Fibroblast of lung (primary cell): ENCODE measurements at regions not wholly inside any gene's neighbourhood (a gene's known extent, or its start where the extent isn't known, plus 50 kb on each side); places are given as distances from the start of the nearest gene placed in this dataset.

Source experiments
- DNase-seq, 2 donors: peaks; one replicate each; pipeline versions ENCODE4 v3.0.0 to v3.0.0-alpha.2; 2010; ENCODE audit warnings: low read depth in 2 of 2
- H2AFZ ChIP-seq: 2 replicates; pipeline ENCODE4 v1.5.1; 2012; ENCODE audit warnings: low read length, control low read depth, inconsistent platforms
- H3K27ac ChIP-seq: 2 replicates; pipeline ENCODE4 v1.5.1; 2011; ENCODE audit warnings: low read length, control low read depth; ENCODE audit not compliant: insufficient read depth
- H3K27me3 ChIP-seq: 2 replicates; pipeline ENCODE4 v1.5.1; 2011; ENCODE audit warnings: mild to moderate bottlenecking, low read length; ENCODE audit not compliant: control insufficient read depth, insufficient read depth
- H3K36me3 ChIP-seq: 2 replicates; pipeline ENCODE4 v1.5.1; 2011; ENCODE audit warnings: low read length; ENCODE audit not compliant: control insufficient read depth, insufficient read depth
- H3K4me1 ChIP-seq: 2 replicates; pipeline ENCODE4 v1.5.1; 2011; ENCODE audit warnings: low read length; ENCODE audit not compliant: control insufficient read depth, insufficient read depth; ENCODE audit errors: extremely low read depth
- H3K4me2 ChIP-seq: 2 replicates; pipeline ENCODE4 v1.5.1; 2011; ENCODE audit warnings: low read length, control low read depth; ENCODE audit not compliant: insufficient read depth; ENCODE audit errors: extremely low read depth
- H3K4me3 ChIP-seq, 4 experiments: fragments of 200-600 bp in 1 of 4; sonication (generic) in 1 of 4; replicated peaks in 1 of 4; 2 replicates each; pipeline ENCODE4 v1.5.1; 2011 to 2016; ENCODE audit warnings: low read length in 4 of 4, low read depth in 3 of 4, mild to moderate bottlenecking in 3 of 4, control low read depth in 2 of 4, inconsistent platforms in 1 of 4, mixed read lengths in 1 of 4; ENCODE audit not compliant: insufficient read depth in 1 of 4; ENCODE audit errors: control extremely low read depth in 1 of 4
- H3K79me2 ChIP-seq: 2 replicates; pipeline ENCODE4 v1.5.1; 2012; ENCODE audit warnings: mild to moderate bottlenecking, low read length, inconsistent platforms; ENCODE audit not compliant: control insufficient read depth, insufficient read depth
- H3K9ac ChIP-seq: 2 replicates; pipeline ENCODE4 v1.5.1; 2011; ENCODE audit warnings: mild to moderate bottlenecking, low read length, control low read depth; ENCODE audit not compliant: insufficient read depth
- H3K9me3 ChIP-seq: 2 replicates; pipeline ENCODE4 v1.5.1; 2012; ENCODE audit warnings: low read depth, low read length; ENCODE audit not compliant: control insufficient read depth, insufficient read depth
- H4K20me1 ChIP-seq: 2 replicates; pipeline ENCODE4 v1.5.1; 2011; ENCODE audit warnings: low read length; ENCODE audit not compliant: control insufficient read depth, insufficient read depth; ENCODE audit errors: extremely low read depth
- CTCF ChIP-seq, 2 donors: IDR thresholded peaks in 1 of 2; conservative IDR thresholded peaks in 1 of 2; 1 replicate in 1 of 2; 2 replicates in 1 of 2; pipeline ENCODE4 v1.5.1; 2011 to 2012; ENCODE audit warnings: low read length in 2 of 2, control low read depth in 1 of 2, inconsistent platforms in 1 of 2, low read depth in 1 of 2, mild to moderate bottlenecking in 1 of 2
- EZH2 ChIP-seq: IDR thresholded peaks from 2 replicates; pipeline ENCODE4 v1.5.1; 2012; ENCODE audit warnings: low read length, control low read depth, mild to moderate bottlenecking; ENCODE audit errors: missing control alignments

GRCh38 chrX:70988425-70988824 lies 57.5 kb upstream of the SLC7A3 start:
- Histone ChIP-seq H2AFZ (no peak overlapping the region), H3K27me3 (no peaks in the 10 kb centered on the region), H3K4me2 (no peak overlapping the region), H3K4me1 (no peaks in the 10 kb centered on the region), H3K9ac (no peak overlapping the region), H3K27ac (no peak overlapping the region), H3K79me2 (no peaks in the 10 kb centered on the region), H3K9me3 (no peaks in the 10 kb centered on the region), H3K4me3 (no peak overlapping the region), H3K36me3 (no peaks in the 10 kb centered on the region), H4K20me1 (no peaks in the 10 kb centered on the region)
- TF ChIP-seq EZH2 (no peak), CTCF (conservative IDR thresholded peaks at IDR 0.05 in 1 of 2, IDR thresholded peaks at IDR 0.05 in 1 of 2; ENCODE audit: low read depth in 1 of 2, low read length in 2 of 2) (no peak)
- DNase-seq: no peak
